GM19452 (cell line): ENCODE measurements at regions not wholly inside any gene's neighbourhood (a gene's known extent, or its start where the extent isn't known, plus 50 kb on each side); places are given as distances from the start of the nearest gene placed in this dataset.
"Not testable (repeated sequence)": the region's sequence is repeated elsewhere in the genome, so short reads cannot be mapped to it uniquely, and the experiment has no call there.

ENCODE experiments used
- ATAC-seq: cut with Tn5 transposase; IDR thresholded peaks from one replicate; pipeline ENCODE4 v1.9.1; 2021; ENCODE audit not compliant: unreplicated experiment

GRCh38 chr12:107144441-107144840 lies 51.1 kb upstream of the CRY1 start:
- ATAC-seq: no peak

DNA sequence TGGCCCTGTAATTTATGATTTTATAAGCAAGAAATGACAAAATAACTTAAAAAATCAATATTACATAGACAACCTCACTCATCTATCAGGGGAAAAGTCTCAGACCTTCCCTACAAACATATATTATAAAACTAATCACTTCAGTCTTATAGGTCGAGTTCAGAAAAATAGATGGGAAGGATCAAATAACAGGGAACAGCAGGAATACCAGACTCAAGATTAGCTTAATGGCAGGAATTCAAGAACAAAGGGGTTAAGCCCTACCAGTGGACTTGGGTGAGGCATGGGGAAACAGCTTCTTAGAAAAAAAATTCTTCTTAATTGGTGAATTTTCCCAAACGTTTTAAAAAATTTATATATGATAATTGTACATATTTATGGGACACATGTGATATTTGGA lies 51.6 kb upstream of the CRY1 start:
- ATAC-seq: no peak

GRCh38 chr12:107145397-107145796 lies 52.0 kb upstream of the CRY1 start:
- ATAC-seq: no peak

- no peak for ATAC-seq
Observed at GRCh38 chr12:107148107-107148506, 54.8 kb upstream of the CRY1 start.

DNA sequence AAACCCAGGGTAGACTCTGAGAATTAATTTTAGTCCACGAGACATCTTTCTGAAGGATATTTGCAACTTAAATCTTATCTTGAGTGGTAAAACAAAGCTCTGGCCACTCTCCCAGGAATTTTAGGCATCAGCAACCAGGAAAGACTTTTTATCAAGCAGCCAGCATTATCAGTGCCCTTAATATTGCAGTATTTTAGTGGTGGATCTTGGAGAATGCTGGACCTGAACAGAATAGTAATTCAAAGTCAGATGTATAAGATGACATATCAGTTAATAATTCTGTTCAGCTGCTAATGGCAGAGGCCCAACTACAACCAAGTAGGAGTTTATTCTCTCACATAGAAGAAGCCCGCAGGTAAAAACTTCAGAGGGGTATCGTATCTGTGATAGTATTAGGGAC lies 59.0 kb upstream of the CRY1 start:
- no peak for ATAC-seq

- no peak for ATAC-seq
Observed at GRCh38 chr12:107159384-107159900, 66.1 kb upstream of the CRY1 start.

GRCh38 chr12:107163413-107163812 lies 70.1 kb upstream of the CRY1 start:
- no peak for ATAC-seq

- ATAC-seq: no peak
Observed at GRCh38 chr12:107164392-107164791, 71.0 kb upstream of the CRY1 start.

DNA sequence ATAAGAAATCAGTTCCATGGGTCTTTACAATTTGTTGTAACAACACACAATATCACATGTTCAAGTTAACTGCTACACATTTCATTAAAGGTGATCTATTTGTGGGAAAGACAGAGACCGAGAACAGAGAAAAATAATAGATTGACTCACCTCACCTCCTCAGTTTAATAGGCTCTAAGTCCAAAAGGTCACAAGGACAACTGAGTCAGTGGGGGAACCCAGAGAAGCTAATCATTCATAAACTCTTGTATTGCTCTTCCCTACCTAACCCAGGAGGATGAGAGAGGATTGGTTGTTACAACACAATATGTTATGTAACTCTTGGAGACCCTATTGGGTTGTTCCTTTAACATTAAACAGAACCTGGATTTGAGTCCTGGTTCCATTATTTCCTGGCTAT lies 72.2 kb upstream of the CRY1 start:
- no peak for ATAC-seq

DNA sequence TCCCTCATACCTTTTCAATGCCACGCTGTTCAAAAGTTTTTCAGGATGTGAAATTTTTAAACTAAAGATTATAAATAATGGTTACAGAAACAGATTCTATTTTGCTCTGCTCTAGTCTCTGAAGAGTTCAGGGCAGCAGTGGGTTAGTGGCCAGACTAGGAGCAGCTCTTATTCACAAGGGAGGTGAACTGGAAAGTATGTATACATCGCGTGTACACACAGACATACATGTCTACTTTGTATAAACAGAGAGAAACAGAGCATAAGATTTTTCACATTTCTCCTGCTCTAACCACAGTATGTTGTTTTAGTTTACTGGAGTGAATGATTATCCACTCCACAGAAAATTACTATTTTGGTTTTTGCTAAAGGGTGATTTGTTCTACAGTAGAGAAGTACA lies 74.4 kb upstream of the CRY1 start:
- no peak for ATAC-seq

- ATAC-seq: no peak
Observed at GRCh38 chr12:107169200-107169599, 75.9 kb upstream of the CRY1 start.

DNA sequence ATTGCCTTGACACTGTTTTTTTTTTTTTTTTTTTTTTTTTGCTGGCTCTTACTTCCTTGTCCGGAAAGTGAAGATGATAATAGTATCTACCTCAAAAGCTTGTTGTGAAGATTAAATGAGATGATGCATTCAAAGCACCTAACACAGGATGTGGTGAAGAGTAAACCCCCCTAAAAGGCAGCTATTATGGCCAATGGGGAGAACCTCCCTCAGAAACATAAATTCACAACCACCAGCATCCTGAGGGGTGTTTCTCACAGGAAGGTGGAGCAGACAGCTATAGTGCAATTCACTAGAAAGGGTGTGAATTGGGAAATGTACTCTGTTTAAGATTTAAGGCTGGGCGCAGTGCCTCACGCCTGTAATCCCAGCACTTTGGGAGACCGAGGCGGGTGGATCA lies 85.4 kb upstream of the CRY1 start:
- ATAC-seq: no peak

DNA sequence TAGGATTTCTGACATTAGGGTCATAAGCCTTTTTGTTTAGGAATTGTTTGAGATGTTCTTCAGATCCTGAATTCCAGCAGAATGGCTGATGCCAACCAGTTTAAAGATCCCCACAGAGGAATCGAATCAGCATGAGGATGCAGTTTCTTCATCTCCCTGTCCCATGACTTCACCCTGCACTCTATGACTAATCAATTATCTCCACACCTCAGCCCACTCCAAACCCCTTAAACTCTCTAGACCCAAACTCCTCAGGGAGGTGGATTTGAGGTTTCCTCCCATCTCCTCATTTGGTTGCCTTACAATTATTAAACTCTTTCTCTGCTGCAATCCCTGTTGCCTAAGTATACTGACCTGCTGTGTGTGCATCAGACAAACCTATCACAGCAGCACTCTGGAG lies 86.5 kb upstream of the CRY1 start:
- ATAC-seq: no peak

GRCh38 chr12:107180272-107180671 lies 86.9 kb upstream of the CRY1 start:
- no peak for ATAC-seq

- no peak for ATAC-seq
Observed at GRCh38 chr12:107184359-107184930, 91.1 kb upstream of the CRY1 start.

GRCh38 chr12:107196681-107197080 lies 103.3 kb upstream of the CRY1 start:
- no peak for ATAC-seq

- no peak for ATAC-seq
Observed at GRCh38 chr12:107200394-107200793, 107.0 kb upstream of the CRY1 start.

DNA sequence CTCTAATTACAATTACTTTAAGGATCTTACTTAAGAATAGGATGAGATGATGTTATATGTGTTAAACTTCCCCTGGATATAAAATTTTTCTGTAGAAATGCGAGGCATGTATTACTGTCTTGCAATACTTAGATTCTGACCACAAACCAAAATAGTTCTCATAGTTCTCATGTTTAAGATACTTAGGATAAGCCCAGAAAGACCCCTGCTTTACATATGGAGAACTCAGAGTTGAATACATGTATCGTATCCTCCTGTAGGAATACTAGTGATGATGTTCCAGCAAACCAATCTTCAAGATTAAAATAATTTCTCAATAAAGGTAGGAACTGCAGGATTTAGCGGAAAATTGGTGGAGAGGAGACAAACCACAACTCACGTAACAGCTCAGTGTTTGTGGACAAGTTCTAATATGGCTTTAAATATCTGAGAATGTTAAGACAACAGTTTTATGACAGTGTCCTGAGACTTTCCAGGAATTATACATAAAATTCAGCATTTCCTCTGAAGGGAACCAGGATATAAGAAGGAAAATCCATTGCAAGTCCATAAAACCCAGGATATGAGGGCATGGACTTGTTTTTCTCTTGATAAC lies 114.7 kb upstream of the CRY1 start:
- no peak for ATAC-seq

- ATAC-seq: not testable (repeated sequence)
Observed at GRCh38 chr12:107209700-107210099, 116.4 kb upstream of the CRY1 start.

DNA sequence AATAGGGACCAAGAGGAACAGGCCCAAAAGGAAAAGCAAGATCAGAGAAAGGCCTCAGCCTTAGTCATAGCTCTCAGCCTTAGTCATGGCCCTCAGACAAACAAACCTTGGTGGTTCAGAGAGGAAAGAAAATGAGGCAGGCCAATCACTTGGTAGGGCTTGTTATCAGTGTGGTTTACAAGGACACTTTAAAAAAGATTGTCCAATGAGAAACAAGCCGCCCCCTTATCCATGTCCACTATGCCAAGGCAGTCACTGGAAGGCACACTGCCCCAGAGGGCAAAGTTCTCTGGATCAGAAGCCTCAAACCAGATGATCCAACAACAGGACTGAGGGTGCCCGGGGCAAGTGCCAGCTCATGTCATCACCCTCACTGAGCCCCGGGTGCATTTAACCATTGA lies 121.0 kb upstream of the CRY1 start:
- ATAC-seq: not testable (repeated sequence)

DNA sequence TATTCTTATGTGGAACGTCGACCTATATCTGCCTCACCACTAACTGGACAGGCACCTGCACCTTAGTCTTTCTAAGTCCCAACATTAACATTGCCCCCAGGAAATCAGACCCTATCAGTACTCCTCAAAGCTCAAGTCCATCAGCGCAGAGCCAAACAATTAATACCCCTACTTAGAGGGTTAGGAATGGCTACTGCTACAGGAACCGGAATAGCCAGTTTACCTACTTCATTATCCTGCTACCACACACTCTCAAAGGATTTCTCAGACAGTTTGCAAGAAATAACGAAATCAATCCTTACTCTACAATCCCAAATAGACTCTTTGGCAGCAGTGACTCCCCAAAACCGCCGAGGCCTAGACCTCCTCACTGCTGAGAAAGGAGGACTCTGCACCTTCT lies 123.1 kb upstream of the CRY1 start:
- ATAC-seq: not testable (repeated sequence)

DNA sequence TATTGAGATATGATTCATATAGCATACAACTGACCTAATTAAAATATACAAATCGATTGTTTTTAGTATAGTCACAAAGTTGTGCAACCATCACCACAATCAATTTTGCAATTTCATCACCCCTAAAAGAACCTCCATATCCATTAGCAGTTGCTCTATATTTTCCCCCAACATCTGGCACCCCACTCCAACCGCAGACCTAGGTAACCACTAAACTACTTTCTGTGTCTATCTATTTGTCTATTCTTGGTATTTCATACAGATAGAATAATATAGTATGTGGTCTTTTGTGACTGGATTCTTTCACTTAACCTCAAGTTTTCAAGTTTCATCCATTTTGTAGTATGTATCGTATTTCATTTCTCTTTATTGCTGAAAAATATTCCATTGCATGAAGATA lies 126.0 kb upstream of the CRY1 start:
- ATAC-seq: no peak

DNA sequence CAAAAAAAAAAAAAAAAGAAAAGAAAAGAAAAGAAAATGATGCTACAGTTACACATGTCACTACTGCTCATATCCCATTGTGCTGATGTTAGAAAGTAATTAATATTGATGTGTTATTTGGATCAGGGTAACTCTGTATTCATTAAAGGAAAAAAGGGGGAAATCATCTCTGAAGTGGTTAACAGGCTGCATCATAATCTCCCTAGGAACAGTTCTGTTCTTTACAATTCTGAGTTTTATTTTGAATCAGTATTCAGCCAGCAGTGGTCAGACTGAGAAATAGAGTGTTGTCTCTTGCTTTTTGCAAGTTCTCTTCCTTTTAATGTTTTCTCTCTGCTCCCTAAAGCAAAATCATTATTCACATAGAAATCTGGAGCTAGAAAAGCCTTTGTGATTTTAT lies 128.6 kb upstream of the CRY1 start:
- ATAC-seq: no peak
